ENCODE measurements at regions not wholly inside any gene's neighbourhood (a gene's known extent, or its start where the extent isn't known, plus 50 kb on each side); places are given as distances from the start of the nearest gene placed in this dataset.

DNA sequence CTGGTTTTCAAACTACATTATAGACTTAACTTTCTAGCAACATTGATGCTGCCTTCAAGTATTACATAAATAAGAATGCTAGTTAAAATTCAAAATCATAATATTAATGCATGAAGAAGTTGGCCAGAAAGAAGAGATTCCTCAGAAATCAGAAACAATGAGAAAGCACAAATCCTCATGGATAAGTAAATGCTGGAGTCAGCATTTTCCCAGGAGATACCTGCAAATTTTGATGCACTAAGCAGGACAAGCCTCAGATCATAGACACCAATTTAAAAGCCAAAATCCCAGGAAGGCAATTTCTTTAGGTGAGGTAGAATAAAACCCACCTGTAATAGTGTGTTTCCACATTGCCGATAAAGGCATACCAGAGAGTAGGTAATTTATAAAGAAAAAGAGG lies 305.2 kb upstream of the TBX18 start:
- TF ChIP-seq, protein P1, sequence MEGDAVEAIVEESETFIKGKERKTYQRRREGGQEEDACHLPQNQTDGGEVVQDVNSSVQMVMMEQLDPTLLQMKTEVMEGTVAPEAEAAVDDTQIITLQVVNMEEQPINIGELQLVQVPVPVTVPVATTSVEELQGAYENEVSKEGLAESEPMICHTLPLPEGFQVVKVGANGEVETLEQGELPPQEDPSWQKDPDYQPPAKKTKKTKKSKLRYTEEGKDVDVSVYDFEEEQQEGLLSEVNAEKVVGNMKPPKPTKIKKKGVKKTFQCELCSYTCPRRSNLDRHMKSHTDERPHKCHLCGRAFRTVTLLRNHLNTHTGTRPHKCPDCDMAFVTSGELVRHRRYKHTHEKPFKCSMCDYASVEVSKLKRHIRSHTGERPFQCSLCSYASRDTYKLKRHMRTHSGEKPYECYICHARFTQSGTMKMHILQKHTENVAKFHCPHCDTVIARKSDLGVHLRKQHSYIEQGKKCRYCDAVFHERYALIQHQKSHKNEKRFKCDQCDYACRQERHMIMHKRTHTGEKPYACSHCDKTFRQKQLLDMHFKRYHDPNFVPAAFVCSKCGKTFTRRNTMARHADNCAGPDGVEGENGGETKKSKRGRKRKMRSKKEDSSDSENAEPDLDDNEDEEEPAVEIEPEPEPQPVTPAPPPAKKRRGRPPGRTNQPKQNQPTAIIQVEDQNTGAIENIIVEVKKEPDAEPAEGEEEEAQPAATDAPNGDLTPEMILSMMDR (IDR thresholded peaks at IDR 0.05; ENCODE audit: low read depth, low read length): no peak
- H3K36me3 ChIP-seq: no peaks in the 10 kb centered on the region
- no peaks in the 10 kb centered on the region for H3K9me3 ChIP-seq (ENCODE audit: severe bottlenecking)
- H3K27me3 ChIP-seq (ENCODE audit: insufficient read depth, low read depth, severe bottlenecking): peaks cover 44% of the 10 kb centered on the region
- DNase-seq: no peak
- H3K4me3 ChIP-seq (ENCODE audit: low read depth, low read length): no peak overlapping the region
- no peak overlapping the region for H3K27ac ChIP-seq

DNA sequence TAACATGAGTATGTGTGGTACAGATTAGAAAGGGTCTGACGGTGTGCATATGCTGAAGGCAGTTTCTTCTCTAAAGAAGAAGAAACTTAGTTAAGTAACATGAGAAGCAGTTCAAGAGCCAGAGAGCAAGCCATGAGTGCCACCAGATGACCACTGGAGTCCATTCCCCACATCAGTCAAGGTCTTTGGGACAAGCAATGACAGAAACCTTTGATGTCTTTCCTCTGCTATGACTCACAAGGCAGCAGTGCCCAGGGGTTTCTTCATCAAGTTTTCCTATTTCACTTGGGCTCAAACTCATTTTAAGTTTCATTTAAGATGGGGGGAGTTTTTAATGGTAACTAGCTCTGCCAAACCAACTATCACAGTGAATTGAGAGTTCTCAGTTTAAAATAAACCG lies 303.8 kb upstream of the TBX18 start:
- H3K27me3 ChIP-seq (ENCODE audit: insufficient read depth, low read depth, severe bottlenecking): peaks cover 49% of the 10 kb centered on the region
- H3K9me3 ChIP-seq (ENCODE audit: severe bottlenecking): no peaks in the 10 kb centered on the region
- no peaks in the 10 kb centered on the region for H3K36me3 ChIP-seq
- H3K27ac ChIP-seq: no peak overlapping the region
- no peak overlapping the region for H3K4me3 ChIP-seq (ENCODE audit: low read depth, low read length)
- no peak for DNase-seq
- TF ChIP-seq, protein P1 (IDR thresholded peaks at IDR 0.05; ENCODE audit: low read depth, low read length): no peak

DNA sequence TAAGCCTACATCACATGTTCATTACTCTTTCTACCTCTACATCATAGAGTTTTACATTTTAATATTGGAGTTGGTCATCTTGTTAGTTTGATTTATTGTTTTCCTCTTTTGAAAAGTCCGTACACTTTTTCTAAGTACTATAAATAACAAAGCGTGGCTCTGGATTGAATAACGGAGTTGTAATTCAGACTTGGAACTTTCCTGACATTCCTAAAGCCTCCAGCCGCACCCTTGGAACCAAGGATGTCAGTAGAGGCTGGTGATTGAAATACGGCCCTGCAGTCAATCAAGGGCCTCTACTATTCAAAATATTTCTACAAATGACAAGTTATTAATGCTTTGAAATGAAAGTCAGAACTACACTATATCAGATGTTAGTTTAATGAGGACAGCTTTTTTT lies 301.9 kb upstream of the TBX18 start:
- no peak for DNase-seq
- Histone ChIP-seq H3K27ac (no peak overlapping the region), H3K36me3 (no peaks in the 10 kb centered on the region), H3K9me3 (ENCODE audit: severe bottlenecking) (no peaks in the 10 kb centered on the region), H3K4me3 (ENCODE audit: low read depth, low read length) (no peak overlapping the region), H3K27me3 (ENCODE audit: insufficient read depth, low read depth, severe bottlenecking) (peaks cover 66% of the 10 kb centered on the region)
- TF ChIP-seq, protein P1 (IDR thresholded peaks at IDR 0.05; ENCODE audit: low read depth, low read length): no peak

- Histone ChIP-seq H3K27ac (no peak overlapping the region), H3K36me3 (no peaks in the 10 kb centered on the region), H3K27me3 (ENCODE audit: insufficient read depth, low read depth, severe bottlenecking) (peaks cover 70% of the 10 kb centered on the region), H3K4me3 (ENCODE audit: low read depth, low read length) (no peak overlapping the region), H3K9me3 (ENCODE audit: severe bottlenecking) (no peaks in the 10 kb centered on the region)
- no peak for DNase-seq
- TF ChIP-seq, protein P1 (IDR thresholded peaks at IDR 0.05; ENCODE audit: low read depth, low read length): no peak
Observed at GRCh38 chr6:85065831-85066230, 301.4 kb upstream of the TBX18 start.

- TF ChIP-seq, protein P1 (IDR thresholded peaks at IDR 0.05; ENCODE audit: low read depth, low read length): no peak
- Histone ChIP-seq H3K36me3 (no peaks in the 10 kb centered on the region), H3K4me3 (ENCODE audit: low read depth, low read length) (no peak overlapping the region), H3K27ac (no peak overlapping the region), H3K27me3 (ENCODE audit: insufficient read depth, low read depth, severe bottlenecking) (peaks cover 69% of the 10 kb centered on the region), H3K9me3 (ENCODE audit: severe bottlenecking) (no peaks in the 10 kb centered on the region)
- DNase-seq: no peak
Observed at GRCh38 chr6:85063611-85064010, 299.2 kb upstream of the TBX18 start.

DNA sequence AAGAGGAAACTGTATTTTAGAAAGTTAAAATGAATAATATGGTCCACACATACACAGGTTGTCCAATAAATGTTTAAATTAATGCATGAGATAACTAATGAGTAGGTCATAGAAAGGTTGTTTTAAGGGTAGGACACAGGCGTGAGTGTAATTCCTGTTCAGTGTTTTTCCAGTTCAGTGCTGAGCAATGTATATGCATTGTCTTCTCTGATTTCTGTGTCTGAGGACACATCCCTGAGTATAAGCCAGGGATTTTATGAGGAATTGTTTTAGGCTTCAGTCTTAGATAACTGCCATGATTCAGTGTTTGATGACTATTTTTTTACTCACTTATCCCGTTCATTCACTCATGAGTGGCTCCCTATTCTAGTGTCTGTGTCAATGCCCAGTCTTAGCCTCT lies 298.5 kb upstream of the TBX18 start:
- TF ChIP-seq, protein P1 (IDR thresholded peaks at IDR 0.05; ENCODE audit: low read depth, low read length): no peak
- no peak for DNase-seq
- Histone ChIP-seq H3K27ac (no peak overlapping the region), H3K36me3 (no peaks in the 10 kb centered on the region), H3K4me3 (ENCODE audit: low read depth, low read length) (no peak overlapping the region), H3K27me3 (ENCODE audit: insufficient read depth, low read depth, severe bottlenecking) (peaks cover 69% of the 10 kb centered on the region), H3K9me3 (ENCODE audit: severe bottlenecking) (no peaks in the 10 kb centered on the region)
